HepG2 (cell line): ENCODE measurements at regions not wholly inside any gene's neighbourhood (a gene's known extent, or its start where the extent isn't known, plus 50 kb on each side); places are given as distances from the start of the nearest gene placed in this dataset.
A peak's percentile ranks its signal among the peaks of the same experiment; 100 is the strongest.

Experiments
- ATAC-seq: fragments of 200-7000 bp; cut with Tn5 transposase; 3 replicates; pipeline ENCODE4 v1.9.1; 2020; ENCODE audit warnings: mild to moderate bottlenecking, moderate library complexity
- BruUV-seq: library from RNA; stranded (reverse); fragments of 400-500 nt; replicated peaks from 2 replicates; lab custom pipeline; 2021; lab: Mats Ljungman, UMichigan
- CTCF ChIA-PET: fragments of 300-600 bp; formaldehyde crosslinking; extraction: SDS; loops from one replicate; lab custom pipeline; 2021; ENCODE audit warnings: low total read pairs, inconsistent platforms, low intra/inter-chr PET ratio; lab: Yijun Ruan, JAX
- POLR2A ChIA-PET: fragments of 350-600 bp; sonication (Branson Sonifier 250); formaldehyde crosslinking; loops from one replicate; lab custom pipeline; 2020; ENCODE audit warnings: antibody characterized with exemption, inconsistent platforms; lab: Yijun Ruan, JAX
- DNase-seq: peaks from one replicate; pipeline ENCODE4 v3.0.0-alpha.2; 2015; ENCODE audit warnings: low spot score
- FAIRE-seq: peaks from 3 replicates; lab custom pipeline; 2011; peaks lifted over from hg19 to GRCh38; lab: Jason Lieb, UNC
- H2AFZ ChIP-seq: one replicate; pipeline ENCODE4 v1.6.1; 2011; ENCODE audit warnings: low read length, inconsistent platforms
- H3K27ac ChIP-seq: fragments of 300-600 bp; 3 replicates; pipeline ENCODE4 v1.8.0; 2011; ENCODE audit warnings: mixed run types, mild to moderate bottlenecking, mixed read lengths, low read length, inconsistent platforms; ENCODE audit not compliant: insufficient read depth; ENCODE audit errors: extremely low read length
- H3K27me3 ChIP-seq, 2 experiments: fragments of 200-600 bp in 1 of 2; 2 replicates in 1 of 2; 3 replicates in 1 of 2; pipeline versions ENCODE4 v1.6.0 to v1.8.0; 2011; ENCODE audit warnings: low read length in 2 of 2, mild to moderate bottlenecking in 2 of 2, moderate library complexity in 2 of 2, inconsistent platforms in 1 of 2; ENCODE audit not compliant: insufficient read depth in 2 of 2, control insufficient read depth in 1 of 2
- H3K36me3 ChIP-seq, 2 experiments: fragments of 200-600 bp in 1 of 2; replicated peaks in 1 of 2; 2 replicates in 1 of 2; 3 replicates in 1 of 2; pipeline versions ENCODE4 v1.5.1 to v1.8.0; 2011; ENCODE audit warnings: low read length in 2 of 2, inconsistent platforms in 1 of 2; ENCODE audit not compliant: insufficient read depth in 2 of 2, control insufficient read depth in 1 of 2
- H3K4me1 ChIP-seq: 2 replicates; pipeline ENCODE4 v1.5.1; 2012; ENCODE audit warnings: low read length, inconsistent platforms; ENCODE audit not compliant: insufficient read depth
- H3K4me2 ChIP-seq: 2 replicates; pipeline ENCODE4 v1.6.0; 2011; ENCODE audit warnings: low read depth, low read length, inconsistent platforms
- H3K4me3 ChIP-seq, 3 experiments: fragments of 200-600 bp in 1 of 3; sonication (generic), shearing (Covaris generic) in 1 of 3; replicated peaks in 1 of 3; 2 replicates each; pipeline ENCODE4 v1.5.1; 2011 to 2016; ENCODE audit warnings: low read length in 3 of 3, inconsistent platforms in 2 of 3, low read depth in 2 of 3, mild to moderate bottlenecking in 2 of 3, control low read depth in 1 of 3, mixed read lengths in 1 of 3; ENCODE audit not compliant: insufficient read depth in 1 of 3
- H3K79me2 ChIP-seq: one replicate; pipeline ENCODE4 v1.6.1; 2011; ENCODE audit warnings: low read length, inconsistent platforms; ENCODE audit not compliant: insufficient read depth
- H3K9ac ChIP-seq: 2 replicates; pipeline ENCODE4 v1.6.0; 2011; ENCODE audit warnings: mild to moderate bottlenecking, low read depth, low read length, inconsistent platforms; ENCODE audit not compliant: insufficient read depth
- H3K9me3 ChIP-seq: 2 replicates; pipeline ENCODE4 v1.5.1; 2012; ENCODE audit warnings: mild to moderate bottlenecking, low read length
- H4K20me1 ChIP-seq: 2 replicates; pipeline ENCODE4 v1.6.0; 2011; ENCODE audit warnings: inconsistent platforms, mild to moderate bottlenecking, low read length, moderate library complexity; ENCODE audit not compliant: insufficient read depth
- IKZF4 ChIP-seq: sonication (generic); formaldehyde crosslinking; IDR thresholded peaks from 2 replicates; pipeline ENCODE4 v1.5.1; 2020; ENCODE audit warnings: borderline replicate concordance, mild to moderate bottlenecking, low read depth, missing genetic modification reagents; ENCODE audit errors: not compliant biosample characterization
- JUND ChIP-seq: sonication (generic); formaldehyde crosslinking; IDR thresholded peaks from 2 replicates; pipeline ENCODE4 v1.8.0; 2022; ENCODE audit warnings: mild to moderate bottlenecking, missing genetic modification reagents
- MAFF ChIP-seq: IDR thresholded peaks from 2 replicates; pipeline ENCODE4 v1.6.1; 2011; ENCODE audit warnings: low read depth, low read length, improper control_type of control experiment
- MAFK ChIP-seq, 2 experiments: IDR thresholded peaks in 1 of 2; conservative IDR thresholded peaks in 1 of 2; 2 replicates each; pipeline ENCODE4 v1.6.1; 2011; ENCODE audit warnings: improper control_type of control experiment in 2 of 2, low read length in 2 of 2
- PCBP1 ChIP-seq: fragments of 200-400 bp; formaldehyde crosslinking; IDR thresholded peaks from 2 replicates; pipeline ENCODE4 v1.6.1; 2017; ENCODE audit warnings: mild to moderate bottlenecking, low read depth, low read length, borderline replicate concordance
- SUZ12 ChIP-seq: fragments of 150-350 bp; IDR thresholded peaks from 2 replicates; pipeline ENCODE4 v1.6.1; 2014; ENCODE audit warnings: low read depth, low read length
- ZNF34 ChIP-seq: sonication (generic); formaldehyde crosslinking; IDR thresholded peaks from 2 replicates; pipeline ENCODE4 v1.4.0; 2020; ENCODE audit warnings: mild to moderate bottlenecking, missing genetic modification reagents, borderline replicate concordance
- ZSCAN20 ChIP-seq: sonication (generic); formaldehyde crosslinking; IDR thresholded peaks from 2 replicates; pipeline ENCODE4 v1.4.0; 2020; ENCODE audit warnings: missing genetic modification reagents, mild to moderate bottlenecking, borderline replicate concordance
- WGBS: methylation state at CpG from one replicate; pipeline ENCODE4 v1.1.6; 2017; ENCODE audit warnings: low lambda C conversion rate; 5-methylcytosine and 5-hydroxymethylcytosine counted together
- in situ Hi-C: cut with HindIII; loops from 2 replicates; pipeline ENCODE4 v1.10.0; 2017; ENCODE audit warnings: low pct_unique_long_range_greater_than_20kb; ENCODE audit not compliant: extremely low pct_ligation_motif_present
- intact Hi-C: fragments of 100-400 bp; cut with micrococcal nuclease; formaldehyde crosslinking; loops from one replicate; pipeline ENCODE4 v1.10.0; 2022; ENCODE audit not compliant: unreplicated experiment
- TF ChIP-seq, protein P1 (sequence below): IDR thresholded peaks from 2 replicates; pipeline ENCODE4 v1.6.1; 2018; ENCODE audit warnings: missing genetic modification reagents

GRCh38 chr1:239805851-239806772, 285.6 kb upstream of the FMN2 start:
- 1% methylated on average over 10 of the region's 10 CpGs for WGBS
- Histone ChIP-seq H3K9ac (no peak overlapping the region), H3K4me1 (no peaks in the 10 kb centered on the region), H3K79me2 (no peaks in the 10 kb centered on the region), H3K27ac (no peak overlapping the region), H3K4me3 (no peak overlapping the region), H4K20me1 (no peaks in the 10 kb centered on the region), H3K9me3 (no peaks in the 10 kb centered on the region), H3K27me3 (no peaks in the 10 kb centered on the region), H3K36me3 (no peaks in the 10 kb centered on the region), H2AFZ (no peak overlapping the region), H3K4me2 (no peak overlapping the region)
- no peak for FAIRE-seq
- intact Hi-C loops (no loop called here), in situ Hi-C loops (no loop called here)
- no peak for DNase-seq
- ATAC-seq = no peak
- BruUV-seq = no TSS peak
- POLR2A ChIA-PET = no interaction called here
- TF ChIP-seq PCBP1 = no peak
- TF ChIP-seq IKZF4 (CRISPR knock-in tag) = no peak
- TF ChIP-seq SUZ12 = no peak
- TF ChIP-seq ZSCAN20 (CRISPR knock-in tag) = no peak
- CTCF ChIA-PET = no interaction called here

GRCh38 chr1:239806897-239807296, 284.8 kb upstream of the FMN2 start:
- in situ Hi-C loops = no loop called here
- H3K9ac ChIP-seq = no peak overlapping the region
- H4K20me1 ChIP-seq = no peaks in the 10 kb centered on the region
- ChIA-PET CTCF (no interaction called here), POLR2A (no interaction called here)
- WGBS = 26% methylated on average over 2 of the region's 2 CpGs
- DNase-seq (no peak), ATAC-seq (no peak), FAIRE-seq (no peak)
- no peaks in the 10 kb centered on the region for H3K36me3 ChIP-seq
- H3K9me3 ChIP-seq = no peaks in the 10 kb centered on the region
- H2AFZ ChIP-seq = no peak overlapping the region
- intact Hi-C loops = no loop called here
- no peak overlapping the region for H3K27ac ChIP-seq
- H3K4me1 ChIP-seq = no peaks in the 10 kb centered on the region
- no peak overlapping the region for H3K4me3 ChIP-seq
- no peaks in the 10 kb centered on the region for H3K27me3 ChIP-seq
- no peaks in the 10 kb centered on the region for H3K79me2 ChIP-seq
- TF ChIP-seq MAFF = peak; percentile 72
- TF ChIP-seq, protein P1, sequence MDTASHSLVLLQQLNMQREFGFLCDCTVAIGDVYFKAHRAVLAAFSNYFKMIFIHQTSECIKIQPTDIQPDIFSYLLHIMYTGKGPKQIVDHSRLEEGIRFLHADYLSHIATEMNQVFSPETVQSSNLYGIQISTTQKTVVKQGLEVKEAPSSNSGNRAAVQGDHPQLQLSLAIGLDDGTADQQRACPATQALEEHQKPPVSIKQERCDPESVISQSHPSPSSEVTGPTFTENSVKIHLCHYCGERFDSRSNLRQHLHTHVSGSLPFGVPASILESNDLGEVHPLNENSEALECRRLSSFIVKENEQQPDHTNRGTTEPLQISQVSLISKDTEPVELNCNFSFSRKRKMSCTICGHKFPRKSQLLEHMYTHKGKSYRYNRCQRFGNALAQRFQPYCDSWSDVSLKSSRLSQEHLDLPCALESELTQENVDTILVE (CRISPR knock-in tag) = no peak
- no peak for TF ChIP-seq JUND (CRISPR knock-in tag)
- peak; percentile 72 to 84 for TF ChIP-seq MAFK (conservative IDR thresholded peaks at IDR 0.05 in 1 of 2, IDR thresholded peaks at IDR 0.05 in 1 of 2; ENCODE audit: low read length in 2 of 2)
- no peak for TF ChIP-seq ZNF34 (CRISPR knock-in tag)
- no TSS peak for BruUV-seq
- H3K4me2 ChIP-seq = no peak overlapping the region
